ENCODE measurements at regions not wholly inside any gene's neighbourhood (a gene's known extent, or its start where the extent isn't known, plus 50 kb on each side); places are given as distances from the start of the nearest gene placed in this dataset.

- Histone ChIP-seq H3K4me1 (ENCODE audit: control insufficient read depth, insufficient read depth, low read length) (peaks cover 4% of the 10 kb centered on the region), H3K36me3 (ENCODE audit: control insufficient read depth, insufficient read depth, low read length) (no peaks in the 10 kb centered on the region), H3K9me3 (ENCODE audit: control insufficient read depth, low read length) (no peaks in the 10 kb centered on the region), H3K9ac (ENCODE audit: extremely low read depth, low read length, poor library complexity, severe bottlenecking) (no peak overlapping the region), H3K4me3 (ENCODE audit: low read length) (no peak overlapping the region), H3K27me3 (ENCODE audit: control insufficient read depth, insufficient read depth, low read length, poor library complexity, severe bottlenecking) (no peaks in the 10 kb centered on the region), H3K27ac (ENCODE audit: low read depth, low read length) (no peak overlapping the region)
- Mint-ChIP-seq H3K4me1 (no peaks in the 10 kb centered on the region), H3K4me3 (no peak overlapping the region), H3K36me3 (ENCODE audit: low read depth) (no peaks in the 10 kb centered on the region), H3K9me3 (no peaks in the 10 kb centered on the region), H3K27me3 (ENCODE audit: insufficient read depth) (peaks cover 3% of the 10 kb centered on the region), H3K27ac (no peak overlapping the region)
- no peak for DNase-seq
- WGBS, 2 experiments (ENCODE audit: insufficient coverage in 1 of 2, insufficient read length in 1 of 2): 77 to 85% methylated on average over 14 of the region's 14 CpGs
- no peak for TF ChIP-seq CTCF (conservative IDR thresholded peaks at IDR 0.05)
These were observed 104.2 kb upstream of the ADRA2C start for GRCh38 chr4:3661989-3662388.

GRCh38 chr4:3660928-3661515 is 105.2 kb upstream of the ADRA2C start:
- Histone ChIP-seq H3K27me3 (ENCODE audit: control insufficient read depth, insufficient read depth, low read length, poor library complexity, severe bottlenecking) (no peaks in the 10 kb centered on the region), H3K9ac (ENCODE audit: extremely low read depth, low read length, poor library complexity, severe bottlenecking) (no peak overlapping the region), H3K4me3 (ENCODE audit: low read length) (no peak overlapping the region), H3K27ac (ENCODE audit: low read depth, low read length) (no peak overlapping the region), H3K36me3 (ENCODE audit: control insufficient read depth, insufficient read depth, low read length) (no peaks in the 10 kb centered on the region), H3K9me3 (ENCODE audit: control insufficient read depth, low read length) (no peaks in the 10 kb centered on the region), H3K4me1 (ENCODE audit: control insufficient read depth, insufficient read depth, low read length) (peaks cover 4% of the 10 kb centered on the region)
- H3K27me3 Mint-ChIP-seq (ENCODE audit: insufficient read depth): peaks cover 3% of the 10 kb centered on the region
- H3K4me3 Mint-ChIP-seq: no peak overlapping the region
- no peaks in the 10 kb centered on the region for H3K4me1 Mint-ChIP-seq
- H3K36me3 Mint-ChIP-seq (ENCODE audit: low read depth): no peaks in the 10 kb centered on the region
- H3K27ac Mint-ChIP-seq: no peak overlapping the region
- DNase-seq: no peak
- no peak for TF ChIP-seq CTCF (conservative IDR thresholded peaks at IDR 0.05)
- 92 to 100% methylated on average over 10 to 13 of the region's 13 CpGs for WGBS, 2 experiments (ENCODE audit: insufficient coverage in 1 of 2, insufficient read length in 1 of 2)
- no peaks in the 10 kb centered on the region for H3K9me3 Mint-ChIP-seq

GRCh38 chr4:3660086-3660927 is 105.9 kb upstream of the ADRA2C start:
- Mint-ChIP-seq H3K4me1 (no peaks in the 10 kb centered on the region), H3K36me3 (ENCODE audit: low read depth) (no peaks in the 10 kb centered on the region), H3K27me3 (ENCODE audit: insufficient read depth) (peaks cover 3% of the 10 kb centered on the region), H3K27ac (no peak overlapping the region), H3K9me3 (no peaks in the 10 kb centered on the region), H3K4me3 (no peak overlapping the region)
- 72 to 77% methylated on average over 3 to 23 of the region's 23 CpGs for WGBS, 2 experiments (ENCODE audit: insufficient coverage in 1 of 2, insufficient read length in 1 of 2)
- Histone ChIP-seq H3K4me1 (ENCODE audit: control insufficient read depth, insufficient read depth, low read length) (peaks cover 4% of the 10 kb centered on the region), H3K27ac (ENCODE audit: low read depth, low read length) (no peak overlapping the region), H3K36me3 (ENCODE audit: control insufficient read depth, insufficient read depth, low read length) (no peaks in the 10 kb centered on the region), H3K27me3 (ENCODE audit: control insufficient read depth, insufficient read depth, low read length, poor library complexity, severe bottlenecking) (no peaks in the 10 kb centered on the region), H3K9me3 (ENCODE audit: control insufficient read depth, low read length) (no peaks in the 10 kb centered on the region), H3K9ac (ENCODE audit: extremely low read depth, low read length, poor library complexity, severe bottlenecking) (no peak overlapping the region), H3K4me3 (ENCODE audit: low read length) (no peak overlapping the region)
- TF ChIP-seq CTCF (conservative IDR thresholded peaks at IDR 0.05): no peak
- DNase-seq: no peak

Data from endodermal cell (in vitro differentiated cells).